Activated CD4-positive, alpha-beta T cell treated with anti-CD3 and anti-CD28 coated beads, Interleukin-2, amount 10 ng/mL, durations not matched to agents 24 days and 14 days (primary cell): ENCODE measurements at regions not wholly inside any gene's neighbourhood (a gene's known extent, or its start where the extent isn't known, plus 50 kb on each side); places are given as distances from the start of the nearest gene placed in this dataset.
"Not testable (repeated sequence)": the region's sequence is repeated elsewhere in the genome, so short reads cannot be mapped to it uniquely, and the experiment has no call there.

ENCODE experiments used
- DNase-seq: peaks from one replicate; pipeline ENCODE4 v3.0.0; 2022
- H3K27ac Mint-ChIP-seq: one replicate; pipeline ENCODE4 v1.8.0; 2022; ENCODE audit warnings: mild to moderate bottlenecking, mixed read lengths
- H3K27me3 Mint-ChIP-seq: one replicate; pipeline ENCODE4 v1.8.0; 2022; ENCODE audit warnings: mixed read lengths
- H3K36me3 Mint-ChIP-seq: one replicate; pipeline ENCODE4 v1.8.0; 2022; ENCODE audit warnings: low read depth, mild to moderate bottlenecking, mixed read lengths
- H3K4me1 Mint-ChIP-seq: one replicate; pipeline ENCODE4 v1.8.0; 2021; ENCODE audit warnings: mixed read lengths
- H3K4me3 Mint-ChIP-seq: one replicate; pipeline ENCODE4 v1.8.0; 2022; ENCODE audit warnings: mild to moderate bottlenecking, moderate library complexity, mixed read lengths
- H3K9me3 Mint-ChIP-seq: one replicate; pipeline ENCODE4 v1.8.0; 2021; ENCODE audit warnings: mixed read lengths
- intact Hi-C: fragments of 100-400 bp; cut with micrococcal nuclease; formaldehyde crosslinking; loops from one replicate; pipeline ENCODE4 v1.15.1; 2023

- Mint-ChIP-seq H3K9me3 (no peaks in the 10 kb centered on the region), H3K36me3 (no peaks in the 10 kb centered on the region), H3K4me1 (no peaks in the 10 kb centered on the region), H3K4me3 (no peak overlapping the region), H3K27ac (no peak overlapping the region), H3K27me3 (peaks cover 5% of the 10 kb centered on the region)
- DNase-seq: no peak
- intact Hi-C loops: no loop called here
These were observed 57.5 kb upstream of the PLPPR5 start for GRCh38 chr1:99062192-99062591.

GRCh38 chr1:99069146-99069545 is 64.5 kb upstream of the PLPPR5 start:
- no peaks in the 10 kb centered on the region for H3K9me3 Mint-ChIP-seq
- H3K4me3 Mint-ChIP-seq: no peak overlapping the region
- DNase-seq: no peak
- intact Hi-C loops: no loop called here
- no peak overlapping the region for H3K27ac Mint-ChIP-seq
- no peaks in the 10 kb centered on the region for H3K4me1 Mint-ChIP-seq
- H3K27me3 Mint-ChIP-seq: peaks cover 3% of the 10 kb centered on the region
- H3K36me3 Mint-ChIP-seq: no peaks in the 10 kb centered on the region

DNA sequence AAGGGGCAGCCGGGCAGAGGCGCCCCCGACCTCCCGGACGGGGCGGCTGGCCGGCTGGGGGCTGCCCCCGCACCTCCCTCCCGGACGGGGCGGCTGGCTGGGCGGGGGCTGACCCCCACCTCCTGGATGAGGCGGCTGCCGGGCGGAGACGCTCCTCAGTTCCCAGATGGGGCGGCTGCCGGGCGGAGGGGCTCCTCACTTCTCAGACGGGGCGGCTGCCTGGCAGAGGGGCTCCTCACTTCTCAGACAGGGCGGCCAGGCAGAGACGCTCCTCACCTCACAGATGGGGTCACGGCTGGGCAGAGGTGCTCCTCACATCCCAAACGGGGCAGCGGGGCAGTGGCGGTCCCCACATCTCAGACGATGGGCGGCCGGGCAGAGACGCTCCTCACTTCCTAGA is 73.9 kb upstream of the PLPPR5 start:
- not testable (repeated sequence) for H3K27ac Mint-ChIP-seq

DNA sequence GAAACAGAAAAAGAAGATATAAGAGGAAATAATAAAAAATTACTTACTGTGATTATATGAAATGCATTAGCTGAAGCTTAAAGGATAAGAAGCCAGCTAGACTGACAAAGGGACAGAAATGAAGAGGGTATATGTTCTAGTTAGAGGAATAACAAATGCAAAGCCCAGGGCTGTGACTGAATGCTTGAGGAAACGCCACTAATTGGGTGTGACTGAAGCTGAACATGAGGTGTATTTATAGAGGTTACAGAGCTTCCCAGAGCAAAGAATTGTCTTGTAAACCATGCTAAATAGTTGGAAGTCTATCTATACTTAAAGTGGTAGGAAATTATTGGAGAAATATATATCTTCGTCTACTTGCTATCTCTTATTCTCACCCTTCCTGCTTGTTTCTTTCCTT is 77.7 kb upstream of the PLPPR5 start:
- DNase-seq: no peak
- H3K36me3 Mint-ChIP-seq: no peaks in the 10 kb centered on the region
- H3K4me3 Mint-ChIP-seq: no peak overlapping the region
- no peaks in the 10 kb centered on the region for H3K27me3 Mint-ChIP-seq
- intact Hi-C loops: no loop called here
- no peaks in the 10 kb centered on the region for H3K9me3 Mint-ChIP-seq
- H3K27ac Mint-ChIP-seq: no peak overlapping the region
- H3K4me1 Mint-ChIP-seq: no peaks in the 10 kb centered on the region

More for the DNA sequence above, 73.9 kb upstream of the PLPPR5 start:
- H3K27me3 Mint-ChIP-seq, DNase-seq, H3K9me3 Mint-ChIP-seq, intact Hi-C loops, H3K4me1 Mint-ChIP-seq, H3K4me3 Mint-ChIP-seq, H3K36me3 Mint-ChIP-seq: not testable (repeated sequence)

DNA sequence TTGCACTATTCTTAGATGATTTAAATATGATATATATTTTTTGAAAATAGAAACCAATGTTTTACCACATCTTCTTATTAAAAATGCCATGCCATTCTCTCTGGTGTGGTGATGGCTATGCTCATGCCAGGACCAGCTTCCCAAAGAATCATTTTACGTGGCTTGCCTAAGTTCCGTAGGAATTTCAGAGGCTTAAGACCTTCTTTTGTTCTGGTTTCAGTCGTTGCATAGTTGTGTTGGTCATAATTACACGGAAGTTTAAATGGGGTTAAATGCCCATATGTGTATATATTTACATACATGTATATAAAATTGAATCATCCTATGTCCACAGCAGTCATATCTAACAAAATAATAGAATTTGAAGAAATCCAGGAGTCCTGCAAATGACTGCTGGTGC is 78.7 kb upstream of the PLPPR5 start:
- H3K27ac Mint-ChIP-seq: no peak overlapping the region
- H3K36me3 Mint-ChIP-seq: no peaks in the 10 kb centered on the region
- H3K27me3 Mint-ChIP-seq: no peaks in the 10 kb centered on the region
- intact Hi-C loops: no loop called here
- H3K4me3 Mint-ChIP-seq: no peak overlapping the region
- no peaks in the 10 kb centered on the region for H3K9me3 Mint-ChIP-seq
- no peaks in the 10 kb centered on the region for H3K4me1 Mint-ChIP-seq
- DNase-seq: no peak

- Mint-ChIP-seq H3K4me3 (no peak overlapping the region), H3K36me3 (no peaks in the 10 kb centered on the region), H3K27ac (no peak overlapping the region), H3K4me1 (no peaks in the 10 kb centered on the region), H3K9me3 (no peaks in the 10 kb centered on the region), H3K27me3 (no peaks in the 10 kb centered on the region)
- no peak for DNase-seq
- intact Hi-C loops: no loop called here
These were observed 79.9 kb upstream of the PLPPR5 start for GRCh38 chr1:99084562-99084961.

- H3K27ac Mint-ChIP-seq: no peak overlapping the region
- DNase-seq: no peak
- H3K9me3 Mint-ChIP-seq: no peaks in the 10 kb centered on the region
- no peaks in the 10 kb centered on the region for H3K36me3 Mint-ChIP-seq
- H3K4me1 Mint-ChIP-seq: no peaks in the 10 kb centered on the region
- no peaks in the 10 kb centered on the region for H3K27me3 Mint-ChIP-seq
- H3K4me3 Mint-ChIP-seq: no peak overlapping the region
- intact Hi-C loops: no loop called here
These were observed 81.4 kb upstream of the PLPPR5 start for GRCh38 chr1:99086057-99086456.

- no peak overlapping the region for H3K27ac Mint-ChIP-seq
- H3K36me3 Mint-ChIP-seq: no peaks in the 10 kb centered on the region
- DNase-seq: no peak
These were observed 93.9 kb upstream of the PLPPR5 start for GRCh38 chr1:99098589-99098988.

DNA sequence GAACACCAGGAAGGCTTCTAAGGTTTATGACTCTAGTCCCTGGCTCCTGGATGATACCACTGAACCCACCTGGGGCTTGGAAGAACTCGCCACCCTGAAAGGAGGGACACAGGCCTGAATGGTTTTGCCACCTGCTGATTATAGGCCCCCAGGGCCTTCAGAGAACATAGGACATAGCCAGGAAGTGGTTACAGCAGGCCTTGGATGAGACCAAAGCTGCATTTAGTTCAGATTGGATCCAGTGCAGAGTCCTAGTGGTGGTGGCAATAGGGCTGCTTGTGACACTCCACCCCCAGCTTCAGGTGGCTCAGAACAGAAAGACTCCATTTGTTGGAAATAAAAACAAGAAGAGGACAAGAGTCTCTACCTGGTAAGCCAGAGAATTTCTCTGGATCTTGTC is 101.6 kb upstream of the PLPPR5 start:
- Mint-ChIP-seq H3K4me1 (no peaks in the 10 kb centered on the region), H3K4me3 (no peak overlapping the region)

More at GRCh38 chr1:99098589-99098988, 93.9 kb upstream of the PLPPR5 start:
- H3K4me1 Mint-ChIP-seq: no peaks in the 10 kb centered on the region
- H3K9me3 Mint-ChIP-seq: peaks cover 5% of the 10 kb centered on the region
- intact Hi-C loops: no loop called here
- H3K27me3 Mint-ChIP-seq: no peaks in the 10 kb centered on the region
- no peak overlapping the region for H3K4me3 Mint-ChIP-seq

DNA sequence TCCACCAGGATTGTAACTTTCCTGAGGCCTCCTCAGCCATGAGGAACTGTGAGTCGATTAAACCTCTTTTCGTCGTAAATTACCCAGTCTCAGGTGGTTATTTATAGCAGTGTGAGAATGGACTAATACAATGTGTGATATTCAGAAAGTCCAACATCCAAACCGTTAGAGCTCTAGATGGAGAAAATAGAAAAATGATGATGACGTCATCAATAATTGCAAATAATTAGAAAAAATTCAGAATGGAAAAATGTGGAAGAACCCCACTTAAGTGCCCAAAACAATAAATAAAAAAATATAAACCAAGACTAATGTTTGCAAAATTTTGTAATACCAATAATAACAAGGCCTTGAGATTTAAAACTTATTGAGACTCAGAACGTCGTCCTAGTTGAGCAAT is 103.0 kb upstream of the PLPPR5 start:
- no peaks in the 10 kb centered on the region for H3K27me3 Mint-ChIP-seq
- no peak overlapping the region for H3K27ac Mint-ChIP-seq
- H3K4me3 Mint-ChIP-seq: no peak overlapping the region
- no peaks in the 10 kb centered on the region for H3K9me3 Mint-ChIP-seq
- DNase-seq: no peak
- H3K36me3 Mint-ChIP-seq: no peaks in the 10 kb centered on the region
- intact Hi-C loops: no loop called here
- H3K4me1 Mint-ChIP-seq: no peaks in the 10 kb centered on the region

More for the DNA sequence above, 101.6 kb upstream of the PLPPR5 start:
- H3K36me3 Mint-ChIP-seq: no peaks in the 10 kb centered on the region
- intact Hi-C loops: no loop called here
- no peaks in the 10 kb centered on the region for H3K9me3 Mint-ChIP-seq
- DNase-seq: no peak
- H3K27ac Mint-ChIP-seq: no peak overlapping the region
- H3K27me3 Mint-ChIP-seq: no peaks in the 10 kb centered on the region

DNA sequence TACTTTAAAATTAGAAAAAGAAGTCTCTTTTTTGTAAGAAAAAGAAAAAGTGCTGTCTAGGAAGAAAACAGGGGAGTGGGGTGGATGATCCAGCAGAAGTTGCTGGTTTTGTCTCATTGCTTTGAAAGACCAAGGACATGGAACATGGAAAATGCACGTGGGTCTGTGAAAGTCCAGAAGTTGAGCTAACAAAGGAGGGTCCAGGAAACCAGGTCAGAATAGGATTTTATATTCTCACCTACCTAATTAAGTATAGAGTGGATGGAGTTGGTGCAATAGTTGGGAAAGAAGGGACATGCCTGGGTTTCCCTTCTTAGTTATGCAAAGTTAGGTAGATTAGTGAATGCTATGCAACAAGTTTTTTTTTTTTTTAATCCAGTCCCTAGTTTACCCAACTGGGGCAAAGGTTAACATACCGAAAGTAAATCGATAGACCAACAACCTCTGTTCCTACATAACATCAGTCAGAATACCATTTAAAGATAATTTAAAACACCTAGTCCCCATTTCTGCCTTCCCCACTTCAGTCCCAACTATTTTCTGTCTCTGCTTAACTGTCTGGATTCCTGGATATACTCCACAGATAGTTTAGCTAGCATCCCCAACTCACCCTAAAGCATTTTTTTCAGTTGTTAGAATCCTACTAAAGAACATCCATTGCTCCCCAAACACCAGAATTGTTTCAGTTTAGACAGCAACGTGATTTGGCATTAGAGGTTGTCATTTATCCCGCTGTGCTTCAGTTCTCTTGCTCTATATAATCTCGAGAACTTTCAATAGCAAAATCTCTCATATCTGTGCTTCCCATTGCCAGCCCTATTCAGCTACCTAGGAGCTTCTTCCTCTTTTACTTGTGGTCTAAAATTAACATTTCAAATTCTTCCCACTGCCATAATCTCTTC is 105.7 kb upstream of the PLPPR5 start:
- intact Hi-C loops: no loop called here
- no peak overlapping the region for H3K4me3 Mint-ChIP-seq

DNA sequence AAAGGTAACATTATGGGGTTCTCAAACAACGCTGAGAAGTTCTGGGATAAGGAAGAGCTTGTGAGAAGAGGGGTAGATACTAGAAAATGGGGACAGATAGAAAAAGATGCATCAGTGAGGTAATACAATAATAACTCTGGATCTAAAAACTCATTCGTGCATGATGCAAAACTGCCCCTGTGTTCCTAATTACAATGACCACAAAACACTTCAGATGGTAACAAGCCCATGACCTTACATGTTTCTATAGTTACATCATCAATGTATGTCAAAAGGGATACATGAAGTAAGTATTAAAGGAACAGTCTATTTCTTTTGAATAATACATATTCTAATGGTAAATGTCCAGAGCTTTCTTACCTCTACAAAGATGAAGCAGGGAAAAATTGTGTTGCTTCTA is 110.6 kb upstream of the PLPPR5 start:
- H3K4me3 Mint-ChIP-seq: no peak overlapping the region
- no peaks in the 10 kb centered on the region for H3K27me3 Mint-ChIP-seq
- DNase-seq: no peak
- no peaks in the 10 kb centered on the region for H3K9me3 Mint-ChIP-seq
- intact Hi-C loops: no loop called here
- no peaks in the 10 kb centered on the region for H3K4me1 Mint-ChIP-seq
- no peaks in the 10 kb centered on the region for H3K36me3 Mint-ChIP-seq
- no peak overlapping the region for H3K27ac Mint-ChIP-seq

More for the DNA sequence above, 105.7 kb upstream of the PLPPR5 start:
- Mint-ChIP-seq H3K9me3 (no peaks in the 10 kb centered on the region), H3K4me1 (no peaks in the 10 kb centered on the region), H3K36me3 (no peaks in the 10 kb centered on the region), H3K27ac (no peak overlapping the region), H3K27me3 (no peaks in the 10 kb centered on the region)
- no peak for DNase-seq

DNA sequence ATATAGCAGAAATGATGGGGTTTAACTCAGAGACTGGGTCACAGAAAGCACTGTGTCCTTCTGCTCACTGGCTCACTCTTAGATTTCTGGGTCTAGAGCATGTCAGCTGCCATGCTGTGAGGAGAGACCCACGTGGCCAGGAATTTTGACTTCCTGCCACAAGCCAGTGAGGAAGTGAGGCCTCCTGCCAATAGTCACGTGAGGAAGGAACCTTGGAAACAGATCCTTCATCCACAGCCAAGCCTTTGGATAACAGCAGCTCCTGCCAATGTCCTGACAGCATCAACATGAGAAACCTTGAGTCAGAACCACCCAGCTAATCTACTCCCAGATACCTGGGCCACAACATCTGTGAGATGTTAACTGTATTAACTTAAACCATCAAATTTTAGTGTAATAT is 114.5 kb upstream of the PLPPR5 start:
- no peaks in the 10 kb centered on the region for H3K9me3 Mint-ChIP-seq
- intact Hi-C loops: no loop called here

DNA sequence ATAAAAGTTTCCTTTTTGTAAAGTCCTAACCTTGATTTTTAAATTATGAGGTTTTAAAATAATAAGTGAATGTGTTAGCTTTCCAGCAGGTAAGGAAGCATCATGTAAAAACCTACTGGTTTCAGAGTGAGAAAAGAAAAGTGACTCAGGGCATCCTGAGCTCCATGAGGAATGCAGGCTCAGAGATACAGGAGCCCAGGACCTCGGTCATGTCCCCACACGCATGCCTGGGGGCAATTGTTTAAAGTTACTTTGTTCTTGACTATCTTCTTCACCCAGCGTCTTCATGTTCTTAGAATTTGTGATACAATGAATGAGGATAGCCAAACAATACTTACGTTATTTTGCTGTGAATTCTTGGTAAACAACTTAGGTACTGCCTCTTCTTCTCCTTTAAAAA is 117.4 kb upstream of the PLPPR5 start:
- DNase-seq: no peak
- intact Hi-C loops: no loop called here

More for the DNA sequence above, 114.5 kb upstream of the PLPPR5 start:
- DNase-seq: no peak
- Mint-ChIP-seq H3K27me3 (no peaks in the 10 kb centered on the region), H3K36me3 (no peaks in the 10 kb centered on the region), H3K27ac (no peak overlapping the region), H3K4me1 (no peaks in the 10 kb centered on the region), H3K4me3 (no peak overlapping the region)

GRCh38 chr1:99123936-99124335 is 119.3 kb upstream of the PLPPR5 start:
- Mint-ChIP-seq H3K4me1 (no peaks in the 10 kb centered on the region), H3K27ac (no peak overlapping the region), H3K9me3 (no peaks in the 10 kb centered on the region), H3K27me3 (no peaks in the 10 kb centered on the region), H3K4me3 (no peak overlapping the region), H3K36me3 (no peaks in the 10 kb centered on the region)
- no peak for DNase-seq
- intact Hi-C loops: no loop called here

More for the DNA sequence above, 117.4 kb upstream of the PLPPR5 start:
- H3K27me3 Mint-ChIP-seq: no peaks in the 10 kb centered on the region
- no peaks in the 10 kb centered on the region for H3K36me3 Mint-ChIP-seq
- no peak overlapping the region for H3K27ac Mint-ChIP-seq
- H3K4me3 Mint-ChIP-seq: no peak overlapping the region
- H3K4me1 Mint-ChIP-seq: no peaks in the 10 kb centered on the region
- no peaks in the 10 kb centered on the region for H3K9me3 Mint-ChIP-seq
